B cell (primary cell): ENCODE measurements at regions not wholly inside any gene's neighbourhood (a gene's known extent, or its start where the extent isn't known, plus 50 kb on each side); places are given as distances from the start of the nearest gene placed in this dataset.

Source experiments
- ATAC-seq: fragments of 200-7000 bp; cut with Tn5 transposase; one replicate; pipeline ENCODE4 v1.10.0; 2021; ENCODE audit warnings: low read depth, mild to moderate bottlenecking, moderate number of reproducible peaks, moderate library complexity
- CTCF ChIA-PET: fragments of 350-600 bp; sonication (Branson Sonifier 250); formaldehyde crosslinking; loops from one replicate; lab custom pipeline; 2021; ENCODE audit warnings: antibody characterized with exemption, inconsistent platforms; lab: Charles Lee
- POLR2A ChIA-PET: fragments of 350-600 bp; sonication (Branson Sonifier 250); formaldehyde crosslinking; loops from one replicate; lab custom pipeline; 2021; ENCODE audit warnings: antibody characterized with exemption; lab: Charles Lee
- DNase-seq: peaks from one replicate; pipeline ENCODE4 v3.0.0; 2013
- H2AFZ ChIP-seq: 2 replicates; pipeline ENCODE4 v1.6.1; 2012; ENCODE audit warnings: mild to moderate bottlenecking, low read depth, low read length; ENCODE audit not compliant: insufficient read depth, poor library complexity, severe bottlenecking
- H3K27ac ChIP-seq, 2 donors: 1 replicate in 1 of 2; 2 replicates in 1 of 2; pipeline ENCODE4 v1.5.1; 2012 to 2013; ENCODE audit warnings: low read length in 2 of 2, mild to moderate bottlenecking in 2 of 2, moderate library complexity in 1 of 2
- H3K27me3 ChIP-seq, 4 experiments: fragments of 200-600 bp in 1 of 4; sonication (generic) in 1 of 4; replicated peaks in 1 of 4; 1 replicate in 2 of 4; 2 replicates in 2 of 4; pipeline versions ENCODE4 v1.6.1 to v1.7.0; 2013 to 2016; ENCODE audit warnings: low read length in 3 of 4, mild to moderate bottlenecking in 2 of 4, mixed read lengths in 1 of 4, moderate library complexity in 1 of 4; ENCODE audit not compliant: insufficient read depth in 4 of 4, control insufficient read depth in 3 of 4; ENCODE audit errors: control extremely low read depth in 1 of 4
- H3K36me3 ChIP-seq, 2 experiments: replicated peaks in 1 of 2; 1 replicate in 1 of 2; 2 replicates in 1 of 2; pipeline versions ENCODE4 v1.6.1 to v1.7.1; 2013; ENCODE audit warnings: low read length in 1 of 2; ENCODE audit not compliant: insufficient read depth in 2 of 2, control insufficient read depth in 1 of 2; ENCODE audit errors: control extremely low read depth in 1 of 2, extremely low read depth in 1 of 2
- H3K4me1 ChIP-seq, 2 donors: fragments of 200-600 bp in 1 of 2; sonication (generic) in 1 of 2; 1 replicate in 1 of 2; 2 replicates in 1 of 2; pipeline versions ENCODE4 v1.5.1 to v1.6.1; 2013 to 2017; ENCODE audit warnings: low read length in 2 of 2; ENCODE audit not compliant: control insufficient read depth in 2 of 2, insufficient read depth in 2 of 2
- H3K4me2 ChIP-seq: replicated peaks from 2 replicates; pipeline ENCODE3; 2012; ENCODE audit warnings: mild to moderate bottlenecking, low read depth, low read length; ENCODE audit not compliant: poor library complexity, severe bottlenecking
- H3K4me3 ChIP-seq, 5 experiments: fragments of 200-600 bp in 1 of 5; sonication (generic) in 1 of 5; 1 replicate in 3 of 5; 2 replicates in 2 of 5; pipeline versions ENCODE4 v1.5.1 to v1.7.0; 2011 to 2016; ENCODE audit warnings: low read length in 4 of 5, mild to moderate bottlenecking in 4 of 5, low read depth in 2 of 5, control low read depth in 1 of 5, moderate library complexity in 1 of 5; ENCODE audit not compliant: insufficient read depth in 1 of 5; ENCODE audit errors: control extremely low read depth in 1 of 5, extremely low read depth in 1 of 5
- H3K79me2 ChIP-seq: fragments of 200-600 bp; sonication (generic); one replicate; pipeline ENCODE4 v1.6.0; 2016; ENCODE audit warnings: low read length; ENCODE audit not compliant: control insufficient read depth, insufficient read depth
- H3K9ac ChIP-seq: fragments of 200-600 bp; sonication (generic); 2 replicates; pipeline ENCODE4 v1.6.1; 2017; ENCODE audit warnings: mild to moderate bottlenecking, low read length, moderate library complexity
- H3K9me3 ChIP-seq, 3 donors: one replicate each; pipeline versions ENCODE4 v1.6.1 to v1.7.1; 2013; ENCODE audit warnings: low read length in 2 of 3; ENCODE audit not compliant: control insufficient read depth in 2 of 3, insufficient read depth in 1 of 3; ENCODE audit errors: control extremely low read depth in 1 of 3
- H4K20me1 ChIP-seq: 2 replicates; pipeline ENCODE4 v1.6.0; 2012; ENCODE audit warnings: mild to moderate bottlenecking, low read length; ENCODE audit not compliant: insufficient read depth, control insufficient read depth, poor library complexity, severe bottlenecking
- H3K27ac Mint-ChIP-seq: one replicate; pipeline ENCODE4 v1.8.0; 2021; ENCODE audit warnings: mixed read lengths
- H3K27me3 Mint-ChIP-seq: one replicate; pipeline ENCODE4 v1.8.0; 2021; ENCODE audit warnings: mixed read lengths
- H3K4me1 Mint-ChIP-seq: one replicate; pipeline ENCODE4 v1.8.0; 2021; ENCODE audit warnings: mixed read lengths
- H3K4me3 Mint-ChIP-seq: one replicate; pipeline ENCODE4 v1.8.0; 2021; ENCODE audit warnings: mixed read lengths
- H3K9me3 Mint-ChIP-seq: one replicate; pipeline ENCODE4 v1.8.0; 2022; ENCODE audit warnings: mixed read lengths; ENCODE audit not compliant: insufficient read depth
- EZH2 ChIP-seq: IDR thresholded peaks from 2 replicates; pipeline ENCODE4 v1.6.1; 2012; ENCODE audit warnings: borderline replicate concordance, low read depth, mild to moderate bottlenecking, moderate library complexity, low read length; ENCODE audit not compliant: insufficient read depth, poor library complexity, severe bottlenecking
- WGBS: methylation state at CpG from one replicate; pipeline ENCODE4 v1.1.5; 2013; ENCODE audit warnings: missing lambda C conversion rate; ENCODE audit not compliant: insufficient coverage; 5-methylcytosine and 5-hydroxymethylcytosine counted together
- intact Hi-C: fragments of 100-400 bp; cut with micrococcal nuclease; formaldehyde crosslinking; loops from one replicate; pipeline ENCODE4 v1.10.0; 2022
- TF ChIP-seq, protein P1 (sequence below): fragments of 200-600 bp; IDR thresholded peaks from one replicate; pipeline ENCODE4 v1.8.0; 2022; ENCODE audit warnings: antibody characterized with exemption, mild to moderate bottlenecking

DNA sequence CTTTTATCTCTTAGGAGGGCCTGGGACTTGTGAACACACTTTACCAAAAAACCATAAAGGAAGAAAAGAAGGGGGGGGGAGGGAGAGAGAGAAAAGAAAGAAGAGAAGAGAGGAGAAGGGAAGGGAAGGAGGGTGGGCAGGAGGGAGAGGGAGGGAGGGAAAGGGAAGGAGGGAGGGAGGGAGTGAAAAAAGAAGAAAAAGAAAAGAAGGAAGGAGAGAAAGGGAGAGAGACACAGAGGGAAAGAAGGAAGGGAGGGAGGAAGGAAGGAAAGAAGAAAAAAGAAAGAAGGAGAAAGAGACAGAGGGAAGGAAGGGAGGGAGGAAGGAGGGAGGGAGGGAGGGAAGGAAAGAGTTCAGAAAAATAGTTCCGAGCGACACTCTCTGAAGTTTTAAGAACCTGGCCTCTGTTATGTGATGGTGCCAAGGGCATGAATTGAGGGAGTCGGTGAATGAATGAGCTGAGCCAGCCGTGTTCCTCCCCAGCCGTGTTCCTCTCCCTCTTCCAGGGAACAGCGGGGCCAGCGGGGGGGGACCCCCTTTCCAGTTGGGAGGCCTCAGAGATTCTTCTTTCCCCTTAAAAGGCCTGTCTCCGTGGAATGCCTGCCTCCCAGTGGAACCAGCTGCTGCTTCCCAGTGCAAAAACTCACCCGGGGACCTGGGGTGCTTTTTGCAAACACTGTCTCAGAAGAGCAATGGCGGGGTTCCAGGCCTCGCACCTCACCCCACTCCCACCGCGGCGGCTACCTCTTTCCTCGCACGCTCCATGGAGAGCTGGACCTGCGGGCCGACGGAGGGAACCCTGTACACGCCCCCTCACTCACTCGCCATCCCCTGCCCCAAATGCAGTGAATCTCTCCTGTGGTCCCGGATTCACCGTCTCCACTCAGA is 84.1 kb downstream of the FOXL3 start:
- H2AFZ ChIP-seq: no peak overlapping the region
- peaks cover under 1 to 3% of the 10 kb centered on the region in 2 donors for H3K4me1 ChIP-seq
- no peak overlapping the region for H3K4me2 ChIP-seq
- H3K9ac ChIP-seq: no peak overlapping the region
- ATAC-seq (no peak), DNase-seq (no peak)
- H3K9me3 Mint-ChIP-seq: no peaks in the 10 kb centered on the region
- peaks cover 0 to 4% (median 0%) of the 10 kb centered on the region in 4 experiments for H3K27me3 ChIP-seq
- no peak overlapping the region for H3K27ac ChIP-seq
- H3K4me1 Mint-ChIP-seq: peaks cover 5% of the 10 kb centered on the region
- ChIA-PET POLR2A (interaction anchor here (0.7 to 0.8 kb wide), 2 partner anchors 10 to 38 kb away, joined by 3 read pairs; no protein-coding TSS in a partner anchor), CTCF (no interaction called here)
- peaks cover 0 to 6% (median 0%) of the 10 kb centered on the region in 3 donors for H3K9me3 ChIP-seq
- H3K4me3 Mint-ChIP-seq: no peak overlapping the region
- peaks cover 3% of the 10 kb centered on the region for H3K27me3 Mint-ChIP-seq
- WGBS: 91% methylated on average over 23 of the region's 23 CpGs
- no peaks in the 10 kb centered on the region for H4K20me1 ChIP-seq
- no peak overlapping the region for H3K4me3 ChIP-seq
- no peaks in the 10 kb centered on the region for H3K79me2 ChIP-seq
- H3K27ac Mint-ChIP-seq: no peak overlapping the region
- no peaks in the 10 kb centered on the region for H3K36me3 ChIP-seq
- intact Hi-C loops: no loop called here
- no peak for TF ChIP-seq EZH2
- TF ChIP-seq, protein P1, sequence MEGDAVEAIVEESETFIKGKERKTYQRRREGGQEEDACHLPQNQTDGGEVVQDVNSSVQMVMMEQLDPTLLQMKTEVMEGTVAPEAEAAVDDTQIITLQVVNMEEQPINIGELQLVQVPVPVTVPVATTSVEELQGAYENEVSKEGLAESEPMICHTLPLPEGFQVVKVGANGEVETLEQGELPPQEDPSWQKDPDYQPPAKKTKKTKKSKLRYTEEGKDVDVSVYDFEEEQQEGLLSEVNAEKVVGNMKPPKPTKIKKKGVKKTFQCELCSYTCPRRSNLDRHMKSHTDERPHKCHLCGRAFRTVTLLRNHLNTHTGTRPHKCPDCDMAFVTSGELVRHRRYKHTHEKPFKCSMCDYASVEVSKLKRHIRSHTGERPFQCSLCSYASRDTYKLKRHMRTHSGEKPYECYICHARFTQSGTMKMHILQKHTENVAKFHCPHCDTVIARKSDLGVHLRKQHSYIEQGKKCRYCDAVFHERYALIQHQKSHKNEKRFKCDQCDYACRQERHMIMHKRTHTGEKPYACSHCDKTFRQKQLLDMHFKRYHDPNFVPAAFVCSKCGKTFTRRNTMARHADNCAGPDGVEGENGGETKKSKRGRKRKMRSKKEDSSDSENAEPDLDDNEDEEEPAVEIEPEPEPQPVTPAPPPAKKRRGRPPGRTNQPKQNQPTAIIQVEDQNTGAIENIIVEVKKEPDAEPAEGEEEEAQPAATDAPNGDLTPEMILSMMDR: no peak

DNA sequence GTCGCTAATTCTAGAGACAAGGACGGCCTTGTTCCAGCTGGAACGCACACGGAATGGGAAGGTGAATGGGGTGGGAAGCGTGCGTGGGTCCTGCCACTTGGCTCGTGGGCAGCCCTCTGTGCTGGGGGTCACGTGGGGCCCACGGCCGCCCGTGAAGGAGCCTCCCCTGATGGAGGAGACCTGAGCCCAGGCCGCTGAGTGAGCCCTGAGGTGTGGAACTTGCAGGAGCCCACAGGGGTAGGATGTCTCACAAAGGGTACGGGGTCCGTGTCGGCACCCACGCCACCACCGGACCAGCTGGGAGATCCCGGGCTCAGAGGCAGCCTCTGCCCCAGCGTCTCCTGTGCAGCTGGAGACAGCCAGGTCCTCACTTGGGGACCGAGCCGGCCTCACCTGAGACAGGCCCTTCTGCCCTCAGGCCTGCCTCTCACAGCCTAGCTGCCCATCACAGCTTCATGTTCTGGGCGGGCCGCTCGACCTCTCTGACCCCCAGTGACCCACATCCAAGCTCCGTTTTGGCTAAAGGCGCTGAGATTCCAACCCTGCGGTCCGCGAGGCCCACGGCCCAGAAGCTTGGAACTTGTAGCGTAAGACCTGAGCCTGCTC is 84.8 kb downstream of the FOXL3 start:
- H3K27me3 Mint-ChIP-seq: peaks cover 3% of the 10 kb centered on the region
- POLR2A ChIA-PET: no interaction called here

More for the DNA sequence above, 84.8 kb downstream of the FOXL3 start:
- Histone ChIP-seq H4K20me1 (no peaks in the 10 kb centered on the region), H3K27me3 (peaks cover 0 to 2% (median 0%) of the 10 kb centered on the region in 4 experiments), H3K4me3 (no peak overlapping the region), H3K4me1 (peaks cover 8 to 11% of the 10 kb centered on the region in 2 donors), H3K36me3 (no peaks in the 10 kb centered on the region), H3K79me2 (no peaks in the 10 kb centered on the region), H3K9me3 (peaks cover 0 to 11% (median 0%) of the 10 kb centered on the region in 3 donors), H3K9ac (no peak overlapping the region), H3K4me2 (no peak overlapping the region), H3K27ac (no peak overlapping the region), H2AFZ (no peak overlapping the region)
- 93% methylated on average over 31 of the region's 31 CpGs for WGBS
- intact Hi-C loops: no loop called here
- Mint-ChIP-seq H3K4me1 (peaks cover 5% of the 10 kb centered on the region), H3K27ac (no peak overlapping the region), H3K9me3 (no peaks in the 10 kb centered on the region), H3K4me3 (no peak overlapping the region)
- CTCF ChIA-PET: no interaction called here
- TF ChIP-seq, protein P1: no peak
- TF ChIP-seq EZH2: no peak
- ATAC-seq: no peak
- DNase-seq: no peak
